Endothelial cell of umbilical vein (primary cell): ENCODE measurements at regions not wholly inside any gene's neighbourhood (a gene's known extent, or its start where the extent isn't known, plus 50 kb on each side); places are given as distances from the start of the nearest gene placed in this dataset.

Experiments
- BruUV-seq: library from RNA; stranded (reverse); fragments of 400-500 nt; replicated peaks from 2 replicates; lab custom pipeline; 2021; lab: Mats Ljungman, UMichigan
- CTCF ChIA-PET: fragments of 300-600, 350-600 bp; sonication (Branson Sonifier 250); formaldehyde crosslinking; loops from one replicate; lab custom pipeline; 2021; ENCODE audit warnings: antibody characterized with exemption, inconsistent platforms; lab: Charles Lee
- POLR2A ChIA-PET: fragments of 300-600, 350-600 bp; sonication (Branson Sonifier 250); formaldehyde crosslinking; loops from one replicate; lab custom pipeline; 2021; ENCODE audit warnings: antibody characterized with exemption, inconsistent platforms; lab: Charles Lee
- DNase-seq: peaks from one replicate; pipeline ENCODE4 v3.0.0-alpha.2; 2011; ENCODE audit warnings: low read depth, low spot score
- FAIRE-seq: peaks from 2 replicates; lab custom pipeline; 2011; peaks lifted over from hg19 to GRCh38; lab: Jason Lieb, UNC
- H2AFZ ChIP-seq: 2 replicates; pipeline ENCODE4 v1.6.0; 2012; ENCODE audit warnings: low read depth, low read length, control low read depth, inconsistent platforms
- H3K27ac ChIP-seq: 2 replicates; pipeline ENCODE4 v1.5.1; 2011; ENCODE audit warnings: low read depth, mild to moderate bottlenecking, control low read depth, low read length, moderate library complexity; ENCODE audit not compliant: insufficient read depth
- H3K27me3 ChIP-seq, 2 experiments: 2 replicates each; pipeline versions ENCODE4 v1.6.0 to v1.6.1; 2011; ENCODE audit warnings: low read length in 2 of 2, mixed read lengths in 1 of 2; ENCODE audit not compliant: control insufficient read depth in 2 of 2, insufficient read depth in 2 of 2
- H3K36me3 ChIP-seq, 2 experiments: 2 replicates in 1 of 2; 3 replicates in 1 of 2; pipeline ENCODE4 v1.5.1; 2011; ENCODE audit warnings: low read length in 2 of 2, mild to moderate bottlenecking in 1 of 2, moderate library complexity in 1 of 2; ENCODE audit not compliant: control insufficient read depth in 2 of 2, insufficient read depth in 2 of 2; ENCODE audit errors: extremely low read depth in 1 of 2
- H3K4me1 ChIP-seq: 3 replicates; pipeline ENCODE4 v1.5.1; 2011; ENCODE audit warnings: mild to moderate bottlenecking, low read length; ENCODE audit not compliant: control insufficient read depth, insufficient read depth; ENCODE audit errors: extremely low read depth
- H3K4me2 ChIP-seq: 2 replicates; pipeline ENCODE4 v1.6.1; 2011; ENCODE audit warnings: low read length, control low read depth, mixed read lengths; ENCODE audit not compliant: insufficient read depth
- H3K4me3 ChIP-seq, 3 experiments: fragments of 200-600 bp in 1 of 3; sonication (generic), shearing (Covaris generic) in 1 of 3; replicated peaks in 1 of 3; 2 replicates each; pipeline ENCODE4 v1.5.1; 2011 to 2016; ENCODE audit warnings: control low read depth in 3 of 3, low read length in 3 of 3, mild to moderate bottlenecking in 2 of 3, inconsistent platforms in 1 of 3, low read depth in 1 of 3, moderate library complexity in 1 of 3; ENCODE audit not compliant: insufficient read depth in 1 of 3
- H3K79me2 ChIP-seq: 2 replicates; pipeline ENCODE4 v1.6.0; 2012; ENCODE audit warnings: low read length, inconsistent platforms; ENCODE audit not compliant: control insufficient read depth, insufficient read depth
- H3K9ac ChIP-seq: replicated peaks from 2 replicates; pipeline ENCODE3; 2011; ENCODE audit warnings: low read length, control low read depth; ENCODE audit not compliant: insufficient read depth; ENCODE audit errors: extremely low read depth
- H3K9me1 ChIP-seq: replicated peaks from 3 replicates; pipeline ENCODE4 v1.6.0; 2011; ENCODE audit warnings: mild to moderate bottlenecking, low read length; ENCODE audit not compliant: control insufficient read depth, insufficient read depth; ENCODE audit errors: extremely low read depth
- H3K9me3 ChIP-seq: replicated peaks from 2 replicates; pipeline ENCODE4 v1.5.1; 2012; ENCODE audit warnings: low read length, inconsistent platforms; ENCODE audit not compliant: control insufficient read depth, insufficient read depth
- H4K20me1 ChIP-seq: replicated peaks from 2 replicates; pipeline ENCODE3; 2011; ENCODE audit warnings: mild to moderate bottlenecking, low read length; ENCODE audit not compliant: control insufficient read depth, insufficient read depth; ENCODE audit errors: extremely low read depth
- CTCF ChIP-seq, 2 donors: IDR thresholded peaks; 1 replicate in 1 of 2; 2 replicates in 1 of 2; pipeline ENCODE4 v1.5.1; 2011; ENCODE audit warnings: low read length in 2 of 2, mild to moderate bottlenecking in 2 of 2, moderate library complexity in 2 of 2, control low read depth in 1 of 2, inconsistent platforms in 1 of 2, low read depth in 1 of 2; ENCODE audit not compliant: insufficient read depth in 1 of 2; ENCODE audit errors: extremely low read depth in 1 of 2
- EZH2 ChIP-seq: IDR thresholded peaks from 2 replicates; pipeline ENCODE4 v1.6.1; 2012; ENCODE audit warnings: borderline replicate concordance, low read depth, mild to moderate bottlenecking, moderate library complexity, low read length, inconsistent platforms; ENCODE audit not compliant: severe bottlenecking
- FOS ChIP-seq: IDR thresholded peaks from 2 replicates; pipeline ENCODE4 v1.6.1; 2011; ENCODE audit warnings: mild to moderate bottlenecking, low read length, moderate library complexity, borderline replicate concordance; ENCODE audit not compliant: insufficient read depth
- GATA2 ChIP-seq: IDR thresholded peaks from 2 replicates; pipeline ENCODE4 v1.7.0; 2011; ENCODE audit warnings: low read depth, mild to moderate bottlenecking, moderate library complexity, mixed read lengths, low read length; ENCODE audit not compliant: insufficient read length, insufficient read depth
- JUN ChIP-seq: IDR thresholded peaks from 2 replicates; pipeline ENCODE4 v1.6.1; 2011; ENCODE audit warnings: borderline replicate concordance, low read depth; ENCODE audit not compliant: insufficient read length, insufficient read depth
- MYC ChIP-seq: IDR thresholded peaks from one replicate; pipeline ENCODE4 v1.6.1; 2011; ENCODE audit warnings: mild to moderate bottlenecking, low read depth, low read length
- POLR2A ChIP-seq: IDR thresholded peaks from 2 replicates; pipeline ENCODE4 v1.6.1; 2012; ENCODE audit warnings: low read depth, mild to moderate bottlenecking, control low read depth, low read length
- POLR2AphosphoS5 ChIP-seq: IDR thresholded peaks from 2 replicates; pipeline ENCODE4 v1.6.1; 2012; ENCODE audit warnings: low read depth, mild to moderate bottlenecking, control low read depth, low read length, moderate library complexity; ENCODE audit not compliant: insufficient read depth
- dilution Hi-C: fragments of 300-500 bp; cut with MboI; formaldehyde crosslinking; loops from one replicate; pipeline ENCODE4 v1.15.0; 2019; ENCODE audit warnings: low sequenced_read_pairs; ENCODE audit not compliant: extremely low pct_ligation_motif_present
- intact Hi-C: fragments of 100-400 bp; cut with micrococcal nuclease; formaldehyde crosslinking; loops from one replicate; pipeline ENCODE4 v1.10.0; 2022
- TF ChIP-seq, protein P1 (sequence below): IDR thresholded peaks from 2 replicates; pipeline ENCODE4 v1.6.1; 2011; ENCODE audit not compliant: insufficient read depth, insufficient read length

- Histone ChIP-seq H2AFZ (no peak overlapping the region), H3K79me2 (no peaks in the 10 kb centered on the region), H3K4me1 (no peaks in the 10 kb centered on the region), H3K4me3 (no peak overlapping the region), H4K20me1 (no peaks in the 10 kb centered on the region), H3K9me1 (no peaks in the 10 kb centered on the region), H3K4me2 (no peak overlapping the region), H3K36me3 (no peaks in the 10 kb centered on the region), H3K9me3 (peaks cover 3% of the 10 kb centered on the region), H3K9ac (no peak overlapping the region), H3K27me3 (no peaks in the 10 kb centered on the region), H3K27ac (no peak overlapping the region)
- POLR2A ChIA-PET, result no interaction called here
- TF ChIP-seq POLR2A, result no peak
- TF ChIP-seq, protein P1, sequence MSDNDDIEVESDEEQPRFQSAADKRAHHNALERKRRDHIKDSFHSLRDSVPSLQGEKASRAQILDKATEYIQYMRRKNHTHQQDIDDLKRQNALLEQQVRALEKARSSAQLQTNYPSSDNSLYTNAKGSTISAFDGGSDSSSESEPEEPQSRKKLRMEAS, result no peak
- TF ChIP-seq CTCF (IDR thresholded peaks at IDR 0.05; ENCODE audit: extremely low read depth in 1 of 2, insufficient read depth in 1 of 2, low read depth in 1 of 2, low read length in 2 of 2), result no peak
- TF ChIP-seq JUN, result no peak
- no peak for TF ChIP-seq GATA2
- no peak for TF ChIP-seq FOS
- TF ChIP-seq MYC, result no peak
- no peak for TF ChIP-seq POLR2AphosphoS5
- TF ChIP-seq EZH2, result no peak
- intact Hi-C loops, result no loop called here
- no TSS peak for BruUV-seq
- DNase-seq (no peak), FAIRE-seq (no peak)
- CTCF ChIA-PET, result no interaction called here
- dilution Hi-C loops, result no loop called here
Measured at GRCh38 chr7:51634538-51634937, 317.9 kb upstream of the COBL start.
